Neural cell (in vitro differentiated cells): ENCODE measurements at regions not wholly inside any gene's neighbourhood (a gene's known extent, or its start where the extent isn't known, plus 50 kb on each side); places are given as distances from the start of the nearest gene placed in this dataset.

ENCODE experiments used
- H2AFZ ChIP-seq: fragments of 200-600, 300-800 bp; sonication (generic), shearing (Covaris generic); 2 replicates; pipeline ENCODE4 v1.6.0; 2014; ENCODE audit warnings: low read depth, mild to moderate bottlenecking, antibody characterized with exemption, low read length, moderate library complexity
- H3F3A ChIP-seq: fragments of 200-600 bp; shearing (Covaris generic); 2 replicates; pipeline ENCODE4 v1.6.1; 2016; ENCODE audit warnings: mild to moderate bottlenecking, moderate library complexity, mixed read lengths, antibody characterized with exemption, low read length; ENCODE audit not compliant: insufficient read depth, poor library complexity, severe bottlenecking
- H3K27ac ChIP-seq: fragments of 200-600, 300-800 bp; sonication (generic), shearing (Covaris generic); 2 replicates; pipeline ENCODE4 v1.5.1; 2014; ENCODE audit warnings: mild to moderate bottlenecking, low read length, moderate library complexity
- H3K27me3 ChIP-seq: fragments of 300-800, 200-600 bp; sonication (generic), shearing (Covaris generic); 2 replicates; pipeline ENCODE4 v1.6.0; 2014; ENCODE audit warnings: mild to moderate bottlenecking, low read depth, low read length, moderate library complexity; ENCODE audit not compliant: insufficient read depth
- H3K36me3 ChIP-seq: fragments of 300-800, 200-600 bp; sonication (generic), shearing (Covaris generic); 2 replicates; pipeline ENCODE4 v1.5.1; 2014; ENCODE audit warnings: mild to moderate bottlenecking, antibody characterized with exemption, low read length, moderate library complexity; ENCODE audit not compliant: insufficient read depth
- H3K4me2 ChIP-seq: fragments of 300-800, 200-600 bp; sonication (generic), shearing (Covaris generic); 2 replicates; pipeline ENCODE4 v1.6.0; 2014; ENCODE audit warnings: mild to moderate bottlenecking, low read length
- H3K4me3 ChIP-seq: fragments of 300-800, 200-600 bp; sonication (generic), shearing (Covaris generic); 2 replicates; pipeline ENCODE4 v1.5.1; 2014; ENCODE audit warnings: mild to moderate bottlenecking, low read length, moderate library complexity
- H3K79me2 ChIP-seq: fragments of 200-600 bp; shearing (Covaris generic); replicated peaks from 2 replicates; pipeline ENCODE4 v1.6.0; 2014; ENCODE audit warnings: mild to moderate bottlenecking, low read length, moderate library complexity; ENCODE audit not compliant: insufficient read depth
- H3K9ac ChIP-seq: fragments of 300-800, 200-600 bp; sonication (generic), shearing (Covaris generic); 2 replicates; pipeline ENCODE4 v1.6.1; 2016; ENCODE audit warnings: mild to moderate bottlenecking, low read length, mixed read lengths
- H3K9me2 ChIP-seq: fragments of 200-600 bp; shearing (Covaris generic); 2 replicates; pipeline ENCODE4 v1.6.1; 2016; ENCODE audit warnings: mild to moderate bottlenecking, low read length, mixed read lengths; ENCODE audit not compliant: insufficient read depth
- H3K9me3 ChIP-seq: fragments of 200-600, 300-800 bp; sonication (generic), shearing (Covaris generic); 2 replicates; pipeline ENCODE4 v1.6.1; 2016; ENCODE audit warnings: mild to moderate bottlenecking, mixed run types, low read length, moderate library complexity, mixed read lengths
- H4K20me1 ChIP-seq: fragments of 200-600 bp; shearing (Covaris generic); 2 replicates; pipeline ENCODE4 v1.6.1; 2016; ENCODE audit warnings: mild to moderate bottlenecking, mixed run types; ENCODE audit not compliant: insufficient read depth
- EP300 ChIP-seq: fragments of 450-650 bp; conservative IDR thresholded peaks from 2 replicates; pipeline ENCODE4 v1.6.1; 2014; ENCODE audit warnings: antibody characterized with exemption, mild to moderate bottlenecking, moderate library complexity; ENCODE audit not compliant: poor library complexity, severe bottlenecking
- EZH2 ChIP-seq: fragments of 200-600, 300-800 bp; shearing (Covaris generic), sonication (generic); IDR thresholded peaks from 2 replicates; pipeline ENCODE4 v1.6.1; 2014; ENCODE audit warnings: antibody characterized with exemption, low read length, borderline replicate concordance, mild to moderate bottlenecking; ENCODE audit not compliant: insufficient read depth, poor library complexity, severe bottlenecking
- MXI1 ChIP-seq: fragments of 450-650 bp; conservative IDR thresholded peaks from 2 replicates; pipeline ENCODE4 v1.6.1; 2014; ENCODE audit warnings: antibody characterized with exemption, mild to moderate bottlenecking; ENCODE audit not compliant: poor library complexity, severe bottlenecking
- POLR2AphosphoS5 ChIP-seq: IDR thresholded peaks from 2 replicates; pipeline ENCODE4 v1.6.1; 2012
- RAD21 ChIP-seq: fragments of 450-650 bp; conservative IDR thresholded peaks from 2 replicates; pipeline ENCODE4 v1.6.1; 2014; ENCODE audit warnings: antibody characterized with exemption, mild to moderate bottlenecking, moderate library complexity
- SMC3 ChIP-seq: fragments of 450-650 bp; conservative IDR thresholded peaks from 2 replicates; pipeline ENCODE4 v1.6.1; 2014; ENCODE audit warnings: antibody characterized with exemption, mild to moderate bottlenecking, moderate library complexity; ENCODE audit not compliant: poor library complexity
- TAF1 ChIP-seq: IDR thresholded peaks from 2 replicates; pipeline ENCODE4 v1.6.1; 2012; ENCODE audit warnings: low read depth
- TF ChIP-seq, protein P1 (sequence below): IDR thresholded peaks from 2 replicates; pipeline ENCODE4 v1.6.1; 2012; ENCODE audit warnings: borderline replicate concordance
- TF ChIP-seq, protein P2 (sequence below): fragments of 450-650 bp; IDR thresholded peaks from 2 replicates; pipeline ENCODE4 v1.5.1; 2014; ENCODE audit warnings: antibody characterized with exemption, mild to moderate bottlenecking, moderate library complexity; ENCODE audit not compliant: poor library complexity, severe bottlenecking

- no peak overlapping the region for H3K4me2 ChIP-seq
- no peak overlapping the region for H3K4me3 ChIP-seq
- no peaks in the 10 kb centered on the region for H3K79me2 ChIP-seq
- H3K9ac ChIP-seq, result no peak overlapping the region
- no peak overlapping the region for H2AFZ ChIP-seq
- H3K9me3 ChIP-seq, result peaks cover 4% of the 10 kb centered on the region
- H4K20me1 ChIP-seq, result no peaks in the 10 kb centered on the region
- H3K9me2 ChIP-seq, result no peaks in the 10 kb centered on the region
- no peak for TF ChIP-seq EP300
- TF ChIP-seq, protein P1, sequence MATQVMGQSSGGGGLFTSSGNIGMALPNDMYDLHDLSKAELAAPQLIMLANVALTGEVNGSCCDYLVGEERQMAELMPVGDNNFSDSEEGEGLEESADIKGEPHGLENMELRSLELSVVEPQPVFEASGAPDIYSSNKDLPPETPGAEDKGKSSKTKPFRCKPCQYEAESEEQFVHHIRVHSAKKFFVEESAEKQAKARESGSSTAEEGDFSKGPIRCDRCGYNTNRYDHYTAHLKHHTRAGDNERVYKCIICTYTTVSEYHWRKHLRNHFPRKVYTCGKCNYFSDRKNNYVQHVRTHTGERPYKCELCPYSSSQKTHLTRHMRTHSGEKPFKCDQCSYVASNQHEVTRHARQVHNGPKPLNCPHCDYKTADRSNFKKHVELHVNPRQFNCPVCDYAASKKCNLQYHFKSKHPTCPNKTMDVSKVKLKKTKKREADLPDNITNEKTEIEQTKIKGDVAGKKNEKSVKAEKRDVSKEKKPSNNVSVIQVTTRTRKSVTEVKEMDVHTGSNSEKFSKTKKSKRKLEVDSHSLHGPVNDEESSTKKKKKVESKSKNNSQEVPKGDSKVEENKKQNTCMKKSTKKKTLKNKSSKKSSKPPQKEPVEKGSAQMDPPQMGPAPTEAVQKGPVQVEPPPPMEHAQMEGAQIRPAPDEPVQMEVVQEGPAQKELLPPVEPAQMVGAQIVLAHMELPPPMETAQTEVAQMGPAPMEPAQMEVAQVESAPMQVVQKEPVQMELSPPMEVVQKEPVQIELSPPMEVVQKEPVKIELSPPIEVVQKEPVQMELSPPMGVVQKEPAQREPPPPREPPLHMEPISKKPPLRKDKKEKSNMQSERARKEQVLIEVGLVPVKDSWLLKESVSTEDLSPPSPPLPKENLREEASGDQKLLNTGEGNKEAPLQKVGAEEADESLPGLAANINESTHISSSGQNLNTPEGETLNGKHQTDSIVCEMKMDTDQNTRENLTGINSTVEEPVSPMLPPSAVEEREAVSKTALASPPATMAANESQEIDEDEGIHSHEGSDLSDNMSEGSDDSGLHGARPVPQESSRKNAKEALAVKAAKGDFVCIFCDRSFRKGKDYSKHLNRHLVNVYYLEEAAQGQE, result no peak
- no peak for TF ChIP-seq SMC3
- TF ChIP-seq EZH2, result no peak
- TF ChIP-seq TAF1, result no peak
- TF ChIP-seq RAD21, result no peak
- TF ChIP-seq POLR2AphosphoS5, result no peak
- TF ChIP-seq, protein P2, sequence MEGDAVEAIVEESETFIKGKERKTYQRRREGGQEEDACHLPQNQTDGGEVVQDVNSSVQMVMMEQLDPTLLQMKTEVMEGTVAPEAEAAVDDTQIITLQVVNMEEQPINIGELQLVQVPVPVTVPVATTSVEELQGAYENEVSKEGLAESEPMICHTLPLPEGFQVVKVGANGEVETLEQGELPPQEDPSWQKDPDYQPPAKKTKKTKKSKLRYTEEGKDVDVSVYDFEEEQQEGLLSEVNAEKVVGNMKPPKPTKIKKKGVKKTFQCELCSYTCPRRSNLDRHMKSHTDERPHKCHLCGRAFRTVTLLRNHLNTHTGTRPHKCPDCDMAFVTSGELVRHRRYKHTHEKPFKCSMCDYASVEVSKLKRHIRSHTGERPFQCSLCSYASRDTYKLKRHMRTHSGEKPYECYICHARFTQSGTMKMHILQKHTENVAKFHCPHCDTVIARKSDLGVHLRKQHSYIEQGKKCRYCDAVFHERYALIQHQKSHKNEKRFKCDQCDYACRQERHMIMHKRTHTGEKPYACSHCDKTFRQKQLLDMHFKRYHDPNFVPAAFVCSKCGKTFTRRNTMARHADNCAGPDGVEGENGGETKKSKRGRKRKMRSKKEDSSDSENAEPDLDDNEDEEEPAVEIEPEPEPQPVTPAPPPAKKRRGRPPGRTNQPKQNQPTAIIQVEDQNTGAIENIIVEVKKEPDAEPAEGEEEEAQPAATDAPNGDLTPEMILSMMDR, result no peak
- TF ChIP-seq MXI1, result no peak
- H3K27ac ChIP-seq, result no peak overlapping the region
- no peaks in the 10 kb centered on the region for H3K36me3 ChIP-seq
- H3K27me3 ChIP-seq, result no peaks in the 10 kb centered on the region
- H3F3A ChIP-seq, result no peaks in the 10 kb centered on the region
Measured at GRCh38 chr9:109584205-109584604, 86.1 kb upstream of the PTPN3 start.

DNA sequence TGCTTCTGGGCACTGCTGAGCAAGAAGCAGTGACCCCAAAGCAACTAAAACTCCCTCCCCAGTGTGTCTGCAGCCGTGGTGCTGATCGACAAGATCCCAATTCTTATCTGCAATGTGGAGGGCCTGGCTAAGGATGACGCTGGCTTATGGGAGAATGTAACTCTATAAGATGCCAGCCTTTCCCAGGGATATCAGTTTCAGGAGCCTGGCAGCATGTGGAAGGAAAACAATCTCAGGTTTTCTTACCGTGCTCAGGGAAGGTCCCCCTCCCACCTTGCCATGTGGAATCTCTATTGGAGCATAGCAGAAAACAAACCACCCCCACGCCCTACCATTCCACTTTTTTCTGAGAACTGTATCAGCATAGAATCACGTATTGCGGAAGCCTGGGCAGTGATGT lies 87.7 kb upstream of the PTPN3 start:
- no peak overlapping the region for H3K27ac ChIP-seq
- H3K9me3 ChIP-seq, result peaks cover 9% of the 10 kb centered on the region
- no peaks in the 10 kb centered on the region for H3K9me2 ChIP-seq
- H2AFZ ChIP-seq, result no peak overlapping the region
- H3K4me2 ChIP-seq, result no peak overlapping the region
- no peaks in the 10 kb centered on the region for H3K79me2 ChIP-seq
- no peak overlapping the region for H3K4me3 ChIP-seq
- no peaks in the 10 kb centered on the region for H4K20me1 ChIP-seq
- H3F3A ChIP-seq, result no peaks in the 10 kb centered on the region
- H3K36me3 ChIP-seq, result no peaks in the 10 kb centered on the region
- no peak for TF ChIP-seq EP300
- TF ChIP-seq EZH2, result no peak
- no peak for TF ChIP-seq MXI1
- TF ChIP-seq, protein P2, result no peak
- no peak for TF ChIP-seq POLR2AphosphoS5
- TF ChIP-seq TAF1, result no peak
- TF ChIP-seq SMC3, result no peak
- TF ChIP-seq, protein P1, result no peak
- TF ChIP-seq RAD21, result no peak
- H3K9ac ChIP-seq, result no peak overlapping the region
- no peaks in the 10 kb centered on the region for H3K27me3 ChIP-seq
